SKM-1 treated with dmso at 0.1 percent for 144 hours (cell line): ENCODE measurements at regions not wholly inside any gene's neighbourhood (a gene's known extent, or its start where the extent isn't known, plus 50 kb on each side); places are given as distances from the start of the nearest gene placed in this dataset.
A peak's percentile ranks its signal among the peaks of the same experiment; 100 is the strongest.

Source experiments
- DNase-seq: peaks from one replicate; lab custom pipeline; 2025; ENCODE audit not compliant: unreplicated experiment; lab: John Stamatoyannopoulos, UW

DNA sequence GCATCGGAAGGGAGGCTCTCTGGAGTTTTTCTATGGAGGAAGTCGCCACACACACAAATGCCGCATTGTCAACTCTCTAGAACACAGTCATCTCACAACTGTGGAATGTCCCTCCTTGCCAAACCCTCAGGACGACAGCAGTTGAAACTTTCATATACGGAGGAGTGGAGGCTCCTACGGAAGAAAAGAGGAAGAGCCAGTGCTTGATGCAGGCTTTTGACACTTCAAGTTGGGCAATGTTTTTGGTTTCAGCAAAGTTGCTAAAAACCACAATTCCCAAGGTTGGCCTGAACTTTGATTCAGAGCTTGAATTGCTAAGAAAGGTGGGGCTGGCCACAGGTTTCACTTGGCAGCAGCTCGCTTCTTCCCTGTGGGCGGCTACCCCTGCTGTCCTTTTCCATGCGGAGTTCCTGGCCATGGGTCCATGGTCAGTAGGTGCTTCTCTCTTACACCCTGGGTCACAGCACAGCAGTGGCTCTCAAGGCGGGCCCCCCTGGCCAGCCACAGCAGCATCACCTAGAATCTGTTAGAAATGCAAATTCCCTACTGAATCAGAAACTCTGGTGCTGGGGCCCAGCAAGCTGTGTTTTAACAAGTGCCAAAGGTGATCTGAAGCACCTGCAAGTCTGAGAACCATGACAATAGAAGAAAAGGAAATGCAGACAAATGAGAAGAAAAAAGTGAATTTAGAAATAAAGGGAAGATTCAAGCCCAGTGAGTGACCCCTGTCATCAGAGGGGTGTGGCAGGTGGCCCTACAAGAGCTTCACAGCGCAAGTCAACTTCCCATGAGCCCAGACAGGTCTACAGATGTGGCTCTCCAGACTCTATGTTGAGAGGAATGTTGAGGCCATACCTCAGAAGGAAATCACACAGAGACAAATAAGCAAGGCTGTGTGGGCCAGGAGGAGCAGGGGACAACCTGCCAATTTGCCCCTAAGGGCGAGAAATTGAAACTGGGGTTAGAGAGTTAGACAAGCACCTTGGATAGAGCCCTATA, 856.4 kb downstream of the RNF144A start:
- peak; percentile 96 for DNase-seq

DNA sequence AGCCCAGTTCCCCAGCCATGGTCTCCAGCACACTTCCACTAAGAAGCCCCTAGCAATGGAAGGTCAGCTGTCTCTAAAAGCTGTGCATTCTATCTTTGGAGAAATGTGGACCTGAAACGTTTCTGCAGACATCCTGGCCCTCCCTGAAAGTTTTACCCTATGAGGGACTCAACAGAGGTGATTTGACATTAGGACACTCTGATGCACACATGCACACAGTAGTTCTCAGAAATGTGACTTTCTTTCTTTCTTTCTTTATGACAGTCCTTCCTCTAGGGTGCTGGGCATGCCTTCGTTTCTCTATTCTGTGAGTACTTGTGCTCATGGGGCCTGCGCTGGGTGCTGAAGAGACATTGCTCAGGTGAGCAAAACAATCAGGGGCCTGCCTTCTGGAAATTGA, 857.3 kb downstream of the RNF144A start:
- DNase-seq: no peak

DNA sequence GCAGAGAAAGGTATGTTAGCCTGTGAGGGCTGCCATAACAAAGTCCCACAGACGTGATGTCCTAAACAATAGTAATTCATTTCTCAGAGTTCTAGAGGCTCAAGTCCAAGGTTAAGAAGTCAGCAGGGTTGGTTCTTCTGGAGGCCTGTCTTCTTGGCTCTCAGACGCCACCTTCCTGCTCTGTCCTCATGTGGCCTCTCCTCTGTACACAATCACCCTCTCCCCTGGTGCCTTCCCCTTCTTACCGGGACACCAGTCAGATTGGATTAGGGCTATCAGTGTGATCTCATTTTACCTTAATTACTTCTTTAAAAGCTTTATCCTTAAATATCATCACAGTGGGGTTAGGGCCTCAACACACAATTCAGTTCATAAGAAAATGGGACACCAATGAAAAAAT, 860.5 kb downstream of the RNF144A start:
- DNase-seq: no peak

DNA sequence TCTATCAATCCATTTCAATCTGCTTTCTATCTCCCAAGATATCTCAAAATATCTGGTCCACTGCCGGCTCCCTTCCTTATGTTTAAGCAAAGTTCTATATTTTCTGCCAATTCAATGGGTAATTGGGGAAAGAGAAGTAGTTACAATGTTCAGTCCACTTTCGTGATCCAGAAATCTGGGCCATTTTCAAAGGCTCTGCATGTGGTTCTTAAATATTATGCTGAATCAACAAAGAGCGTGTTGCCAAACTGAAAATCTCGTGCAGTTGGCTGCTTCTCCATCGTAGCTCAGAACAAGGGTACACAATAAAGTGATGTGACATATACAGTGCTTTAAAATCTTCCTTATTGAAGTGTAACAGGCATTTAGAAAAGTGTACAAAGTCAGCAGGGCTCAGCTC, 863.1 kb downstream of the RNF144A start:
- no peak for DNase-seq

DNA sequence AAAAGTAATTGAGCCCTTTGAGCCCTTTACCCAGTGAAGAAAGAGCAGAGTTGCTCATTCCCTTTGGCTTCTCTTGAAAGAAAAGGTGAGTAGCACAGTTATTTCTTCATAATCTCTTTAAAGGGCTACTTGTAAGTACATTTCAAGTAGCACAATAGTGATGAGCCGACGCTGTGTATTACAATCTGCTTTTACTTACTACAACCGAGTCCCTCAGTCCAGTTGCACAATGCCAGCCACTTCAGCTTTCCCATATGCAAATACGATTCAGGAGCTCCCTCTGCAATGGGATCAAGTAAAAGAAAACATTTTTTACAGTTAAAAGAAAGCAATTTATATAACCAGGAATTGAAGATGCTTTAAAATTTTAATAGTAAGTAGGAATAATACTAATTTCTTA, 868.5 kb downstream of the RNF144A start:
- no peak for DNase-seq

DNA sequence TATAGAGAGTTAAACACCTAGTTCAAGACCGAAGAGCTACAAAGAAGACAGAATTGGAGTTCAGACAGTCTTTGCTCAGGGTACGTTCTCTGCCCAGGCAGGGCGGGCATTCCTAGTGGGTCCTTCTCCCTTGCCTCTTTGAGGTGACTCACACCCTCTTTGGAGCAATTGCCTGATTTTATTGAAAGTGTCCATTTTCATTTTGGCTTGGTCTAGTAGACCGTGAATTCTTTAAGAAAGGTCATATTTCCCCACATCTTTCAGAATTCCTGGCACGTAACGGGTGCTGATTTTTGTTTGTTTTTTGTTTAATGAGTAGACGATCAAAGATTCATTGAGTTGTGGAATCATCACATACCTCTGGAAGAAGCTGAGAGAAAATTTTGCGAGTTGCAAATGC, 871.5 kb downstream of the RNF144A start:
- DNase-seq: no peak

DNA sequence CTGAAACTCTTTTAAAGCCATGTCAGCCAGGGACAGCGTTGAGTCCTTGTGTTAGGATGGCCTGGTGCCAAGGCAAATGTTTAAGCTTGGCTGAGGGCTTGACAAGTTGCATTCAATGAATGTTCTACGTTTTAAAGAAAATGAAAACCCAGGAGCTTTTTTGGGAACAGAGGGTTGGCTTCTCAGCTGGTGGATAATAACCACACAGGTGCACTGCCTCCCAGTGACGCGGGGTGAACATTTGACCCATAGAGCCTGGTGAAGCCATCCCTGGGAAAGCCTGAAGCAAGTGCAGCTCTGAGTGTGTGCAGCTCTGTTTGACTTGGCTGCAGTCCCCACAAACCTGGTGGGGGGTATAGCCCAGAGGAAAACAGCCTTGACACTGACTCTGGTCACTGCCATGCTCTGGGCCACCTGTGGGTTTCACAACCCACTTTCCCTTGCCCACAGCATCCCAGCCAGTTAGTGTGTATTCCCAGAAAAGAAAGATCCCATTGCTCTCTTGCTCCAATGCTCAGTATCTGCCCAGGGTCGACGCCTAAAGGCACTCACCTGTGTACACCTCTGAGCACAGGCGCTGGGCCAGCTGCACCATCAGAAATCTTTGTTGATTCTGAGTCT, 874.9 kb downstream of the RNF144A start:
- no peak for DNase-seq

DNA sequence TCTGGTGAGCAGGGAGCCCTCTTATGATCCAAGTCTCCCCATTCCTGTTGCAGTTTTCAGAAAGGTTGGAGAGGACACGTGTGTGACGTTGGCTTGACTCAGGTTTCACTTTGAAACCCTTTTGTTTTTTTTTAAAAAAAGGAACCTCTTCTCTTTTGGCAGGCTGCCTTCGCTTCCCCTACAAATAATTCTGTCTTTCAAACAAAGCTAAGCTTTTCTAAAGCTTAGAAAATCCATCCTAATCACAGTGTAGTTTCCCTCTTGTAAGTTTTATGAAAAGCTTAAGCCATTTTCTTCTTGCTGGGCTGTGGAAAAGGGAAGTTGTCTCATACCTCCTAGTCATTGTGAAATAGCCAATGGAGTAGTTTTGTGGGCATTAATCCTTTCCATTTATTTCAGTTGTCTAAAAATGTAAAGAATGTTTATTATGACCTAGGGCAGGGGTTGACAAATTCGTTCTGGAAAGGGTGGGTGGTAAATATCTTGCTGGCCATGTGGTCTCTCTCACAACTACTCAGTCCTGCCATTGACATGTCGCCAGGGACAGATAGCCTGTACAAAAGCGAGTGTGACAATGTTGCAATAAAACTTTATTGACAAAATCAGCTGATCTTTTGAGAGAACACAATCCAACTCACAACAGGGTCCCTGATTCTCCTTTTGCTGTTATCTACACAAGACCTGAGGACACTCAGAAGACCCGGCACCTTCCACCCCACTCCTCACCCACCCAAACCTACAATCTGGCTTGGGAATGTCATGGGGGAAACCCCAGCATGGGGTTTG, 878.8 kb downstream of the RNF144A start:
- peak; percentile 86 for DNase-seq

DNA sequence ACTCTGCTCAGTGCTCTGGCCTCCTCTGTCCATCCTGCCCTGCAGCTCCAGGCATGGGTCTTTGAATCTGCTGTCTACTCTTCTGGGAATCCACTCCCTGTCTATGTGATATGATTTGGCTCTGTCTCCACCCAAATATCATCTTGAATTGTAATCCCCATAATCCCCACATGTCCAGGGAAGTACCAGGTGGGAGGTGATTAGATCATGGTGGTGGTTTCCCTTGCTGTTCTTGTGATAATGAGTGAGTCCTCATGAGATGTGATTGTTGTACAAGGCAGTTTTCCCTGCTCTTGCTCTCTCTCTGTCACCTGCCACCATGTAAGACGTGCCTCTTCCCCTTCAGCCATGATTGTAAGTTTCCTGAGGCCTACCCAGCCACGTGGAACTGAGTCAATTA, 881.8 kb upstream of the ID2 start:
- DNase-seq: no peak

DNA sequence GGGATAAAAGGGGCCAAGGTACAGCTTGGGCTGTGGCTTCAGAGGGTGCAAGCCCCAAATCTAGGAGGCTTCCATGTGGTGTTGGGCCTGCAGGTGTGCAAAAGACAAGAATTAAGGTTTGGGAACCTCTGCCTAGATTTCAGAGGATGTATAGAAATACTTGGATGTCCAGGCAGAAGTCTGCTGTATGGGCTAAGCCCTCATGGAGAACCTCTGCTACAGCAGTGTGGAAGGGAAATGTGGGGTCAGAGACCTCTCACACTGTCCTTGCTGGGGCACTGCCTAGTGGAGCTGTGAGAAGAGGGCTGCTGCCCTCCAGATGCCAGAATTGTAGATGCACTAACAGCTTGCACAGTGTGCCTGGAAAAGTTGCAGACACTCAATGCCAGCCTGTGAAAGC, 880.6 kb upstream of the ID2 start:
- no peak for DNase-seq

DNA sequence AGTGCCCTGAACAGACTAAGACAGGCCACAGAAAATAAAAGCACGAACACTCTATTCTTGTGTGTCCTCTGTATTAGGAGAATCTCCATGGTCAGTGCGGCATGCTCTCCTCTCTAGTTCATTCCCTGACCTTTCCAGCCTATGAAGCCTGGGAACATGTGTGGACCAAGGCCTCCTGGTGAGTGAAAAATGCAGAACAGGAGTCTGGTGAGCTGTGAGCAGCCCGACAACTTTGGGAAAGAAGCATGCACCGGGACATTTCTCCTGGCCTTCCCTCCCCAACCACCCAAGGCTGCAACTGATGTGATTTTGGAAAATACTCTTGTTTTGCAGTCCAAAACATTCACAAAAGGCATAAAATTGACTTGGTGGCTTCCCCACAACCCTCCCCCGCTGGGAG, 878.3 kb upstream of the ID2 start:
- no peak for DNase-seq

DNA sequence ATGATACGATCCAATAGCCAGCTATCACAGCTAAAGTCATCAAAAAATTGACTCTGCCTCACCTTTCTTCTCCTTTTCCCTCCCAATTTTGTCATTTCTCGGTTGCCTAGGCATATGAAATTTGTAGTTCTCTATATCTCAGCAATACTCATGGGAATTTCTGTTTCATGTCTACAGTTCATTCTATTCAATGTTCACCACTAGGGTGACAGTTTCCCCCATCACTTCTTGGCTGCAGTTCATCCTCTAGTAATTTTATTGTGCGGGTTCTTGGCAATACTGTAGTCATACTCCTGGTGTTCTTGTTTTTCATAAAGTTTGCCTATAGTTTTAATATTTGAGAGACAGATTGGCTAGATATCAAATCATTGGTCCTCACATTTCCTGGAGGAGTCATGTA, 872.2 kb upstream of the ID2 start:
- DNase-seq: no peak

DNA sequence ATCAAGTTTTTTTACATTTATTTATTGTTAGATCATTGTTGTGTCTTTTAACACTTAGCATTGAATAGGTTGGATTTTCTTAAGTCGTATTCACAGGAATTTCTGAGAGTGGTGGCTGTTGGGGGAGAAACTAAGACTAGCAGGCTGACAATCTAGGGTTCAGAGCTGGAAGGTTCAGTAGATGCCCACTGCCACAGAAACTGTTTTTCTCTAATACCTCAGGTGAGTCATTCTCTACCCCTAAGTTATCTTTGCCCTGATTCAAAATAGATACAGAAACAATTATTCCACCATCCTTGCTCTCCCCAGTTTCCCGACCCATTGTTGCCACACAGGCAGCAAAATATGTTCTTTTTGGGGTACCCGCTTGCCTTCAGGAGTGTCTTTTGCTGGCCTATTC, 870.8 kb upstream of the ID2 start:
- no peak for DNase-seq

DNA sequence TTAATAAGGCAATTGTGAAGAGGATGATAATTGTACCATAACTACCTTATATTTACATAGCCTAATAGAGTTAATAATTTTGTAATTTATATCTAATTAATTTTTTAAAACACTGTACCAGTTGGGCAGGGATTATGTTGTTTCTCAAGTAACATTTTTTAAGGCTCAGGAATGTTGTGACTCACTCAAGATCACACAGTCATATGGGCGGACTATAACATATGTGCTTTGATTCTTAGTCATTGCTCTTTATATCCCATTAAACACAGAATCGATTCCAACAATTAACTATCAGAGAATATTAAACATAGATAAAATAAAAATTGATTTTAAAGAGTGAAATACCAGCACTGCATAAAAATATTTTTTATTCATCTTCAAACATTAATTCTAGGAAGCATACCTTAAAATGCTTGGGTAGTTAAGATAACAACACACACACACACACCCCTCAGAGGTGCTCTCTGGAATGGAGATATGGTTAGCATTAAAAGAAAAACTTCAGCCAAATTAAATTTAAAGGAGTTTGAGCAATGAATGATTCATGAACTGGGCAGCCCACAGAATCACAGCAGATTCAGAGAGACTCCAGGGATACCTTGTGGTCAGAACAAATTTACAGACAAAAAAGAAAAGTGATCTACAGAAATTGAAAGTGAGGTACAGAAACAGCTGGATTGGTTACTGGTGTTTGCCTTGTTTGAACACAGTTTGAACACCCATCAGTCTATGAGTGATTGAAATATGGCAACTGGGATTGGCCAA, 869.4 kb upstream of the ID2 start:
- no peak for DNase-seq

DNA sequence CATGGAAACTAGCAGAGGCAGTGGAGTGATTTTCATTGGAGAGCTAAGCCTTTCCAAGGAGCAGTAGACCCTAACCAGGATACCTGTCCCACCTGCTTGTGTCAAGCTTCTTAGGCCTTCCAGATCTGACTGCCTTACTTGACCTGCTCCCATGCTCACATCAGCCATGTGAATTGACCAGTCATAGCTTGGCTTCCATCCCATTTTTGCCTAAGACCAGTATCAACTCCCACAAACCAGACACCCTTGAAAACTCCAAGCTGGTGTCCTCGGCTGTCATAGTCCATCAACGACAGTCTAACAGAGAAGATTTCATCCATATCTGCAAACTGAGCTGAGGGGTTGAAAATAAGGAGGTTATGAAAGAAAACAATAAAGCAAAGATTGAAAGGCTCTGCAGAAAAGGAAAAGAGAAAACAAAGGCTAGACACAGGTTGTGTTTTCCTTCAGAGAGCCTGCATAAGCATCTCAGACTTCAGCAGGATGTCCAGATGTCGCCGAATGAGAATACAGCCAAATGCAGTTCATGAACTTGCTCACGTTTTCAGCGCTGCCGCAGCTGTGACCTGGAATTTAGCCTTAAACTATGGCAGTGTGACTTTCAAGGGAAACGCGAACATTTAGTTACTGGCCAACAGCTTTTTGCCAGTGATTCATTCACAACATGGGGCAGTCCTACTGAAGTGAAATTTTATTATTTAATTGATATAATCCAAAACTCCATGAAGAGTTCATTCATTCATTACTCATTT, 868.1 kb upstream of the ID2 start:
- no peak for DNase-seq

DNA sequence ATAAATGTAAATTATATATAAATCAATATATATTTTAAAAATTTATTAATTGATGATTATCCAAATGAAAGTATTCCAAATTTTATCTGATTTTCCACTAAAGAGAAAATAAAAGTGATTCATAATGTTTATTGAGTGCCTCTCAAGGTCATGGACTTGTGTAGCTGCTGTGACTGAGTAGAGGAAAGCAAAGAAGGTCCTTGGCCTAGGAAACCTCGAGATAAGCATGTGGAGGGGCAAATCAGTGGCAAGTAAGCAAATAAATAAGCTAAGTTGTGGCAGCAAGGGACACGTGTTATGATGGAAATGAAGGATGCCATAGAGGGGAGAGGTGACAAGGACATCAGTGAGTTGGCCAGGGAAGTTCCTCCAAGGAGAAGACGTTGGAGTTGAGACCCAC, 866.1 kb upstream of the ID2 start:
- DNase-seq: no peak

DNA sequence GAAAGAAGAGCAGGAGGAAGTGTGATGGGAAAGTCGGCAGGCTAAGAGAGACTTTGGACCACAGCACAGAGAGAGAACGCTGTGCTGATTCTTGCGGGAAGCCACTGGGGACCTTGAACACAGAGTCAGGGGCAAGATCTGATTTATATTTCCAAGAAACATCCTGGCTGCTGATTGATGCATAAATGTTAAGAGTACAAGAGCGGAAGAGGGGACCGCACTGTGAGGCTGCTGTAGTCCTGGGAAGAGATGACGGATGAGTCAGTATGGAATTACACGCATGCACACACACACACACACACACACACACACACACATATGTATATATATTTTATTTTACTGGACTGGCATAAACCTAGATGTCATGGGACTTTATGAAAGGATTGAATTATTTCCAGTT, 865.6 kb upstream of the ID2 start:
- no peak for DNase-seq

DNA sequence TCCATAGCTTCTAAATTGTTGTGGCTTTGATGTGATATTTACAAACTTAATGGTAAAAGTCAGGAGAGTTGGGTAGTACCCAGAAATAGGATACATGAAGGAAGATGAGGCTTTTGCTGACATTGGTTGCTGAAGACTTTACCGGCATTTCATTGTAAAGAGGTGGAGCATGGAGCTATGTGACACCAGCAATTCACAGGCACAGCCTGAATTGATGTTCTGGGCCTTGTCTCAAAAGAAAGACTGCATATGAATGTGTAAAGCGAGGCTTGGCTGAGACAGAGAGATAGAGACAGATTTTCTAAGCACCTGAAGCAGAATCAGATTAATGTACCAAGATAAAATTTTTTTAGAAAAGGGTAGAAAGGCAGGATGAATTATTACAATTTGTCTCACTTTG, 864.9 kb upstream of the ID2 start:
- DNase-seq: no peak

DNA sequence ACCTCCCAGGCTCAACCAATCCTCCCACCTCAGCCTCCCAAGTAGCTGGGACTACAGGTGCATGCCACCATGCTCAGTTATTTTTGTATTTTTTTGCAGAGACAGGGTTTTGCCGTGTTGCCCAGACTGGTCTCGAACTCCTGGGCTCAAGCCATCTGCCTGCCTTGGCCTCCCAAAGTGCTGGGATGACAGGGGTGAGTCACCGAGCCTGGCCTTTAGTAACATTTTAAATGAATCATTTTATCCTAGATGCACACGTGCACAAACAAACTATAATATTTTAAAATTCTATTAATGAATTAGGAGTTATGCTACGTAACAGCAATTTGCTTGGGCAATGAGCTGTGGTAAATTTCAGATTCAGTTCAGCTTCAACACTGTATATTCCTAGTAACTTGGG, 862.5 kb upstream of the ID2 start:
- no peak for DNase-seq

DNA sequence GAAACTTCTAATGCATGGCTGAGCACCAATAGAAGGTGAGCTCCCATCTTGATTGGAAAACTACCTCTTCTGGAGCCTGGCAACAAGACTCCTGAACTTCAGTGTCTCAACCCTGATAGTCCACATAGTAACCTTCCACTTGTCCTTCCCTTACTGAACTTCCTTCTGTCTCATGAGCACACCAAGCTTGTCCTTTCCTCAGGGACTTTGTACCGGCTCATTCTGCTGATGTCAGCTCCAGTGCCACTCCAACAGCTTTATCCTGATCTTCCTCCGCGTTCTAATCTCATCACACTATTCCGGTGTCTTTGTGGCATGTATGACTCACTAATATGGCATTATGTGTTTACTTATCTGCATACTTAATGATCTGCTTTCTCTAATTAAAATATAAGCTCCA, 862.0 kb upstream of the ID2 start:
- DNase-seq: no peak
